GM12878 (cell line): ENCODE measurements at regions not wholly inside any gene's neighbourhood (a gene's known extent, or its start where the extent isn't known, plus 50 kb on each side); places are given as distances from the start of the nearest gene placed in this dataset.

Source experiments
- ATAC-seq: fragments of 200-7000 bp; cut with Tn5 transposase; 3 replicates; pipeline ENCODE4 v1.9.1; 2020; ENCODE audit warnings: mild to moderate bottlenecking, moderate library complexity
- BruUV-seq: library from RNA; stranded (reverse); fragments of 400-500 nt; replicated peaks from 2 replicates; lab custom pipeline; 2021; lab: Mats Ljungman, UMichigan
- CTCF ChIA-PET: fragments of 300-600 bp; sonication (Branson Sonifier 250); formaldehyde crosslinking; extraction: SDS; loops from one replicate; lab custom pipeline; 2021; ENCODE audit warnings: inconsistent platforms; lab: Yijun Ruan, JAX
- POLR2A ChIA-PET: fragments of 350-600 bp; formaldehyde crosslinking; extraction: SDS; loops from one replicate; lab custom pipeline; 2021; ENCODE audit warnings: inconsistent platforms; lab: Charles Lee
- RAD21 ChIA-PET: fragments of 300-600 bp; sonication (Branson Sonifier 250); formaldehyde crosslinking; loops from one replicate; lab custom pipeline; 2023; ENCODE audit warnings: antibody characterized with exemption; ENCODE audit not compliant: unreplicated experiment; lab: Charles Lee
- SMC1A ChIA-PET: fragments of 300-600 bp; sonication (Branson Sonifier 250); formaldehyde crosslinking; loops from one replicate; lab custom pipeline; 2023; ENCODE audit not compliant: unreplicated experiment, uncharacterized antibody; lab: Charles Lee
- DNase-seq: peaks from one replicate; pipeline ENCODE4 v3.0.0-alpha.2; 2011; ENCODE audit warnings: low read depth, low spot score
- FAIRE-seq: peaks from 3 replicates; lab custom pipeline; 2011; peaks lifted over from hg19 to GRCh38; lab: Jason Lieb, UNC
- H2AFZ ChIP-seq: 2 replicates; pipeline ENCODE4 v1.6.0; 2011; ENCODE audit warnings: low read depth, low read length, control low read depth; ENCODE audit not compliant: control insufficient read depth
- H3K27ac ChIP-seq: 2 replicates; pipeline ENCODE4 v1.5.1; 2011; ENCODE audit warnings: control low read depth; ENCODE audit not compliant: control insufficient read depth, insufficient read depth
- H3K27me3 ChIP-seq, 2 experiments: replicated peaks in 1 of 2; 2 replicates each; pipeline versions ENCODE4 v1.6.0 to v1.6.1; 2011; ENCODE audit warnings: low read length in 1 of 2; ENCODE audit not compliant: control insufficient read depth in 2 of 2, insufficient read depth in 2 of 2
- H3K36me3 ChIP-seq, 2 experiments: 2 replicates each; pipeline ENCODE4 v1.5.1; 2011; ENCODE audit warnings: low read length in 1 of 2; ENCODE audit not compliant: control insufficient read depth in 2 of 2, insufficient read depth in 2 of 2
- H3K4me1 ChIP-seq: 2 replicates; pipeline ENCODE4 v1.6.1; 2011; ENCODE audit warnings: mild to moderate bottlenecking, low read length, moderate library complexity, mixed read lengths; ENCODE audit not compliant: control insufficient read depth, insufficient read depth
- H3K4me2 ChIP-seq: 2 replicates; pipeline ENCODE4 v1.6.0; 2011; ENCODE audit warnings: control low read depth; ENCODE audit not compliant: control insufficient read depth, insufficient read depth
- H3K4me3 ChIP-seq: fragments of 200-600 bp; sonication (generic); 2 replicates; pipeline ENCODE4 v1.5.1; 2016
- H3K79me2 ChIP-seq: 2 replicates; pipeline ENCODE4 v1.6.0; 2011; ENCODE audit warnings: low read length; ENCODE audit not compliant: control insufficient read depth, insufficient read depth
- H3K9ac ChIP-seq: 2 replicates; pipeline ENCODE4 v1.8.0; 2011; ENCODE audit warnings: low read length, control low read depth, mixed read lengths; ENCODE audit not compliant: control insufficient read depth, insufficient read depth
- H3K9me3 ChIP-seq: replicated peaks from 3 replicates; pipeline ENCODE4 v1.5.1; 2011; ENCODE audit warnings: mild to moderate bottlenecking, low read length; ENCODE audit not compliant: control insufficient read depth, insufficient read depth
- H4K20me1 ChIP-seq: 2 replicates; pipeline ENCODE4 v1.6.0; 2011; ENCODE audit not compliant: control insufficient read depth, insufficient read depth
- BHLHE40 ChIP-seq, 2 experiments: fragments of 450-650 bp in 1 of 2; IDR thresholded peaks; 2 replicates each; pipeline ENCODE4 v1.6.1; 2011 to 2017; ENCODE audit warnings: low read depth in 2 of 2, borderline replicate concordance in 1 of 2, improper control_type of control experiment in 1 of 2, low read length in 1 of 2, mild to moderate bottlenecking in 1 of 2
- CBX5 ChIP-seq: sonication (generic); IDR thresholded peaks from 2 replicates; pipeline ENCODE4 v1.6.1; 2016; ENCODE audit warnings: low read depth, moderate library complexity, mild to moderate bottlenecking, inconsistent platforms
- HCFC1 ChIP-seq: fragments of 150-350 bp; IDR thresholded peaks from 2 replicates; pipeline ENCODE4 v1.6.1; 2014; ENCODE audit warnings: low read length
- IKZF2 ChIP-seq, 2 experiments: fragments of 450-650 bp; IDR thresholded peaks; 2 replicates each; pipeline ENCODE4 v1.6.1; 2017; ENCODE audit warnings: mild to moderate bottlenecking in 2 of 2, moderate library complexity in 2 of 2
- MEF2A ChIP-seq: IDR thresholded peaks from 2 replicates; pipeline ENCODE4 v1.6.1; 2011; ENCODE audit warnings: low read depth, mild to moderate bottlenecking, low read length, moderate library complexity; ENCODE audit not compliant: insufficient read depth
- PAX5 ChIP-seq: IDR thresholded peaks from 2 replicates; pipeline ENCODE4 v1.6.1; 2011; ENCODE audit warnings: low read depth, low read length, borderline replicate concordance
- SMARCA5 ChIP-seq: fragments of 450-650 bp; IDR thresholded peaks from 2 replicates; pipeline ENCODE4 v1.6.1; 2017; ENCODE audit warnings: mild to moderate bottlenecking
- SMC3 ChIP-seq: IDR thresholded peaks from 2 replicates; pipeline ENCODE4 v1.6.1; 2011; ENCODE audit warnings: low read length, improper control_type of control experiment, borderline replicate concordance
- SRF ChIP-seq, 2 experiments: IDR thresholded peaks; 2 replicates each; pipeline ENCODE4 v1.6.1; 2011; ENCODE audit warnings: low read depth in 2 of 2, low read length in 2 of 2, mild to moderate bottlenecking in 1 of 2, moderate library complexity in 1 of 2
- STAT1 ChIP-seq: fragments of 450-650 bp; conservative IDR thresholded peaks from 2 replicates; pipeline ENCODE4 v1.6.1; 2014; ENCODE audit warnings: antibody characterized with exemption, mild to moderate bottlenecking
- TARDBP ChIP-seq: IDR thresholded peaks from 2 replicates; pipeline ENCODE4 v1.6.1; 2016; ENCODE audit warnings: borderline replicate concordance
- WGBS: methylation state at CpG from one replicate; pipeline ENCODE4 v1.1.6; 2016; ENCODE audit warnings: low lambda C conversion rate; ENCODE audit not compliant: insufficient replicate concordance, insufficient coverage; ENCODE audit errors: missing lambda C conversion rate; 5-methylcytosine and 5-hydroxymethylcytosine counted together
- in situ Hi-C: fragments of 300-500 bp; cut with MboI; formaldehyde crosslinking; loops from 9 replicates; pipeline ENCODE4 v1.14.3; 2018; ENCODE audit warnings: mixed read lengths
- intact Hi-C: fragments of 100-400 bp; cut with micrococcal nuclease; formaldehyde crosslinking; loops from one replicate; pipeline ENCODE4 v1.14.2; 2022; ENCODE audit not compliant: unreplicated experiment
- TF ChIP-seq, protein P1 (sequence below): IDR thresholded peaks from 2 replicates; pipeline ENCODE4 v1.6.1; 2012; ENCODE audit warnings: low read length, inconsistent platforms
- TF ChIP-seq, protein P2 (sequence below): fragments of 450-650 bp; conservative IDR thresholded peaks from 2 replicates; pipeline ENCODE4 v1.6.1; 2017; ENCODE audit warnings: mild to moderate bottlenecking, moderate library complexity
- TF ChIP-seq, protein P3 (sequence below): fragments of 450-650 bp; IDR thresholded peaks from 2 replicates; pipeline ENCODE4 v1.6.1; 2014; ENCODE audit warnings: mild to moderate bottlenecking
- TF ChIP-seq, protein P4 (sequence below): fragments of 150-350 bp; IDR thresholded peaks from 2 replicates; pipeline ENCODE4 v1.6.1; 2016; ENCODE audit warnings: low read depth, low read length

DNA sequence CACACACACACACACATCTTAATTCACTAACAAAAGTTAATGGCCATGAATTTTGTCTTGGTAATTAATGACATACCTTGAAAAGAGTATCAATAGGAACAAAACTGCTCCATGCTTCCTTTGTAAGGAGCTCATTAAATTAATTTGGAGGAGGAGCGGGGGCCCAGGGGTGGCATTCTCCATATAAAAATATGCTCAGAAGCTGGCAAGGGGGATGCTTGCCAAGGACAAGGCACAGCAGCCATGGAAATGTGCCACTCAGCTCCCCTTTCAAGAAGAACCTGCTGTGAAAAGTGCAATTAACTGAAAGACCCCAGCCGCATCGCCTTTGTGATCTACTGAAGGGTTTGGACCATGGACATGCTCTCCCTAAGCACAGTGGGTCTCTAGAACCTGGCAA is 385.9 kb upstream of the API5 start:
- H3K9me3 ChIP-seq: no peaks in the 10 kb centered on the region; the same call in 2 of the 3 replicates
- H3K4me2 ChIP-seq: no peak overlapping the region
- 49% methylated on average over 3 of the region's 3 CpGs for WGBS
- in situ Hi-C loops: no loop called here
- intact Hi-C loops: no loop called here
- H3K36me3 ChIP-seq: no peaks in the 10 kb centered on the region
- H3K79me2 ChIP-seq: no peaks in the 10 kb centered on the region
- POLR2A ChIA-PET: no interaction called here
- H3K4me1 ChIP-seq: no peaks in the 10 kb centered on the region
- CTCF ChIA-PET: interaction anchor here (1.0 kb wide), 1 partner anchor 95 kb away, joined by 3 read pairs; no protein-coding TSS in a partner anchor
- ATAC-seq (no peak), FAIRE-seq (no peak), DNase-seq (no peak)
- no TSS peak for BruUV-seq
- no peak overlapping the region for H3K9ac ChIP-seq
- no peak overlapping the region for H3K27ac ChIP-seq
- H4K20me1 ChIP-seq: no peaks in the 10 kb centered on the region
- H3K4me3 ChIP-seq: no peak overlapping the region
- H3K27me3 ChIP-seq: no peaks in the 10 kb centered on the region
- RAD21 ChIA-PET: no interaction called here
- H2AFZ ChIP-seq: no peak overlapping the region
- SMC1A ChIA-PET: no interaction called here
- TF ChIP-seq MEF2A (no peak), PAX5 (no peak), SMC3 (no peak), HCFC1 (no peak), SMARCA5 (no peak), BHLHE40 (IDR thresholded peaks at IDR 0.05; ENCODE audit: borderline replicate concordance in 1 of 2, low read depth in 2 of 2, low read length in 1 of 2) (no peak), TARDBP (no peak), IKZF2 (IDR thresholded peaks at IDR 0.05) (no peak), SRF (IDR thresholded peaks at IDR 0.05; ENCODE audit: low read depth in 2 of 2, low read length in 2 of 2) (no peak), CBX5 (no peak), STAT1 (no peak)
- TF ChIP-seq, protein P1, sequence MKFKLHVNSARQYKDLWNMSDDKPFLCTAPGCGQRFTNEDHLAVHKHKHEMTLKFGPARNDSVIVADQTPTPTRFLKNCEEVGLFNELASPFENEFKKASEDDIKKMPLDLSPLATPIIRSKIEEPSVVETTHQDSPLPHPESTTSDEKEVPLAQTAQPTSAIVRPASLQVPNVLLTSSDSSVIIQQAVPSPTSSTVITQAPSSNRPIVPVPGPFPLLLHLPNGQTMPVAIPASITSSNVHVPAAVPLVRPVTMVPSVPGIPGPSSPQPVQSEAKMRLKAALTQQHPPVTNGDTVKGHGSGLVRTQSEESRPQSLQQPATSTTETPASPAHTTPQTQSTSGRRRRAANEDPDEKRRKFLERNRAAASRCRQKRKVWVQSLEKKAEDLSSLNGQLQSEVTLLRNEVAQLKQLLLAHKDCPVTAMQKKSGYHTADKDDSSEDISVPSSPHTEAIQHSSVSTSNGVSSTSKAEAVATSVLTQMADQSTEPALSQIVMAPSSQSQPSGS: no peak
- TF ChIP-seq, protein P2, sequence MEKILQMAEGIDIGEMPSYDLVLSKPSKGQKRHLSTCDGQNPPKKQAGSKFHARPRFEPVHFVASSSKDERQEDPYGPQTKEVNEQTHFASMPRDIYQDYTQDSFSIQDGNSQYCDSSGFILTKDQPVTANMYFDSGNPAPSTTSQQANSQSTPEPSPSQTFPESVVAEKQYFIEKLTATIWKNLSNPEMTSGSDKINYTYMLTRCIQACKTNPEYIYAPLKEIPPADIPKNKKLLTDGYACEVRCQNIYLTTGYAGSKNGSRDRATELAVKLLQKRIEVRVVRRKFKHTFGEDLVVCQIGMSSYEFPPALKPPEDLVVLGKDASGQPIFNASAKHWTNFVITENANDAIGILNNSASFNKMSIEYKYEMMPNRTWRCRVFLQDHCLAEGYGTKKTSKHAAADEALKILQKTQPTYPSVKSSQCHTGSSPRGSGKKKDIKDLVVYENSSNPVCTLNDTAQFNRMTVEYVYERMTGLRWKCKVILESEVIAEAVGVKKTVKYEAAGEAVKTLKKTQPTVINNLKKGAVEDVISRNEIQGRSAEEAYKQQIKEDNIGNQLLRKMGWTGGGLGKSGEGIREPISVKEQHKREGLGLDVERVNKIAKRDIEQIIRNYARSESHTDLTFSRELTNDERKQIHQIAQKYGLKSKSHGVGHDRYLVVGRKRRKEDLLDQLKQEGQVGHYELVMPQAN: no peak
- TF ChIP-seq, protein P3, sequence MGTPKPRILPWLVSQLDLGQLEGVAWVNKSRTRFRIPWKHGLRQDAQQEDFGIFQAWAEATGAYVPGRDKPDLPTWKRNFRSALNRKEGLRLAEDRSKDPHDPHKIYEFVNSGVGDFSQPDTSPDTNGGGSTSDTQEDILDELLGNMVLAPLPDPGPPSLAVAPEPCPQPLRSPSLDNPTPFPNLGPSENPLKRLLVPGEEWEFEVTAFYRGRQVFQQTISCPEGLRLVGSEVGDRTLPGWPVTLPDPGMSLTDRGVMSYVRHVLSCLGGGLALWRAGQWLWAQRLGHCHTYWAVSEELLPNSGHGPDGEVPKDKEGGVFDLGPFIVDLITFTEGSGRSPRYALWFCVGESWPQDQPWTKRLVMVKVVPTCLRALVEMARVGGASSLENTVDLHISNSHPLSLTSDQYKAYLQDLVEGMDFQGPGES: no peak
- TF ChIP-seq, protein P4, sequence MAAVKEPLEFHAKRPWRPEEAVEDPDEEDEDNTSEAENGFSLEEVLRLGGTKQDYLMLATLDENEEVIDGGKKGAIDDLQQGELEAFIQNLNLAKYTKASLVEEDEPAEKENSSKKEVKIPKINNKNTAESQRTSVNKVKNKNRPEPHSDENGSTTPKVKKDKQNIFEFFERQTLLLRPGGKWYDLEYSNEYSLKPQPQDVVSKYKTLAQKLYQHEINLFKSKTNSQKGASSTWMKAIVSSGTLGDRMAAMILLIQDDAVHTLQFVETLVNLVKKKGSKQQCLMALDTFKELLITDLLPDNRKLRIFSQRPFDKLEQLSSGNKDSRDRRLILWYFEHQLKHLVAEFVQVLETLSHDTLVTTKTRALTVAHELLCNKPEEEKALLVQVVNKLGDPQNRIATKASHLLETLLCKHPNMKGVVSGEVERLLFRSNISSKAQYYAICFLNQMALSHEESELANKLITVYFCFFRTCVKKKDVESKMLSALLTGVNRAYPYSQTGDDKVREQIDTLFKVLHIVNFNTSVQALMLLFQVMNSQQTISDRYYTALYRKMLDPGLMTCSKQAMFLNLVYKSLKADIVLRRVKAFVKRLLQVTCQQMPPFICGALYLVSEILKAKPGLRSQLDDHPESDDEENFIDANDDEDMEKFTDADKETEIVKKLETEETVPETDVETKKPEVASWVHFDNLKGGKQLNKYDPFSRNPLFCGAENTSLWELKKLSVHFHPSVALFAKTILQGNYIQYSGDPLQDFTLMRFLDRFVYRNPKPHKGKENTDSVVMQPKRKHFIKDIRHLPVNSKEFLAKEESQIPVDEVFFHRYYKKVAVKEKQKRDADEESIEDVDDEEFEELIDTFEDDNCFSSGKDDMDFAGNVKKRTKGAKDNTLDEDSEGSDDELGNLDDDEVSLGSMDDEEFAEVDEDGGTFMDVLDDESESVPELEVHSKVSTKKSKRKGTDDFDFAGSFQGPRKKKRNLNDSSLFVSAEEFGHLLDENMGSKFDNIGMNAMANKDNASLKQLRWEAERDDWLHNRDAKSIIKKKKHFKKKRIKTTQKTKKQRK: no peak
